HepG2 (cell line): ENCODE measurements at regions not wholly inside any gene's neighbourhood (a gene's known extent, or its start where the extent isn't known, plus 50 kb on each side); places are given as distances from the start of the nearest gene placed in this dataset.

Experiments
- ATAC-seq: fragments of 200-7000 bp; cut with Tn5 transposase; 3 replicates; pipeline ENCODE4 v1.9.1; 2020; ENCODE audit warnings: mild to moderate bottlenecking, moderate library complexity
- BruUV-seq: library from RNA; stranded (reverse); fragments of 400-500 nt; replicated peaks from 2 replicates; lab custom pipeline; 2021; lab: Mats Ljungman, UMichigan
- CTCF ChIA-PET: fragments of 300-600 bp; formaldehyde crosslinking; extraction: SDS; loops from one replicate; lab custom pipeline; 2021; ENCODE audit warnings: low total read pairs, inconsistent platforms, low intra/inter-chr PET ratio; lab: Yijun Ruan, JAX
- POLR2A ChIA-PET: fragments of 350-600 bp; sonication (Branson Sonifier 250); formaldehyde crosslinking; loops from one replicate; lab custom pipeline; 2020; ENCODE audit warnings: antibody characterized with exemption, inconsistent platforms; lab: Yijun Ruan, JAX
- DNase-seq: peaks from one replicate; pipeline ENCODE4 v3.0.0-alpha.2; 2015; ENCODE audit warnings: low spot score
- FAIRE-seq: peaks from 3 replicates; lab custom pipeline; 2011; peaks lifted over from hg19 to GRCh38; lab: Jason Lieb, UNC
- H2AFZ ChIP-seq: one replicate; pipeline ENCODE4 v1.6.1; 2011; ENCODE audit warnings: low read length, inconsistent platforms
- H3K27ac ChIP-seq: fragments of 300-600 bp; 3 replicates; pipeline ENCODE4 v1.8.0; 2011; ENCODE audit warnings: mixed run types, mild to moderate bottlenecking, mixed read lengths, low read length, inconsistent platforms; ENCODE audit not compliant: insufficient read depth; ENCODE audit errors: extremely low read length
- H3K27me3 ChIP-seq, 2 experiments: fragments of 200-600 bp in 1 of 2; 2 replicates in 1 of 2; 3 replicates in 1 of 2; pipeline versions ENCODE4 v1.6.0 to v1.8.0; 2011; ENCODE audit warnings: low read length in 2 of 2, mild to moderate bottlenecking in 2 of 2, moderate library complexity in 2 of 2, inconsistent platforms in 1 of 2; ENCODE audit not compliant: insufficient read depth in 2 of 2, control insufficient read depth in 1 of 2
- H3K36me3 ChIP-seq, 2 experiments: fragments of 200-600 bp in 1 of 2; replicated peaks in 1 of 2; 2 replicates in 1 of 2; 3 replicates in 1 of 2; pipeline versions ENCODE4 v1.5.1 to v1.8.0; 2011; ENCODE audit warnings: low read length in 2 of 2, inconsistent platforms in 1 of 2; ENCODE audit not compliant: insufficient read depth in 2 of 2, control insufficient read depth in 1 of 2
- H3K4me1 ChIP-seq: 2 replicates; pipeline ENCODE4 v1.5.1; 2012; ENCODE audit warnings: low read length, inconsistent platforms; ENCODE audit not compliant: insufficient read depth
- H3K4me2 ChIP-seq: 2 replicates; pipeline ENCODE4 v1.6.0; 2011; ENCODE audit warnings: low read depth, low read length, inconsistent platforms
- H3K4me3 ChIP-seq, 3 experiments: fragments of 200-600 bp in 1 of 3; sonication (generic), shearing (Covaris generic) in 1 of 3; replicated peaks in 1 of 3; 2 replicates each; pipeline ENCODE4 v1.5.1; 2011 to 2016; ENCODE audit warnings: low read length in 3 of 3, inconsistent platforms in 2 of 3, low read depth in 2 of 3, mild to moderate bottlenecking in 2 of 3, control low read depth in 1 of 3, mixed read lengths in 1 of 3; ENCODE audit not compliant: insufficient read depth in 1 of 3
- H3K79me2 ChIP-seq: one replicate; pipeline ENCODE4 v1.6.1; 2011; ENCODE audit warnings: low read length, inconsistent platforms; ENCODE audit not compliant: insufficient read depth
- H3K9ac ChIP-seq: 2 replicates; pipeline ENCODE4 v1.6.0; 2011; ENCODE audit warnings: mild to moderate bottlenecking, low read depth, low read length, inconsistent platforms; ENCODE audit not compliant: insufficient read depth
- H3K9me3 ChIP-seq: 2 replicates; pipeline ENCODE4 v1.5.1; 2012; ENCODE audit warnings: mild to moderate bottlenecking, low read length
- H4K20me1 ChIP-seq: 2 replicates; pipeline ENCODE4 v1.6.0; 2011; ENCODE audit warnings: inconsistent platforms, mild to moderate bottlenecking, low read length, moderate library complexity; ENCODE audit not compliant: insufficient read depth
- ARNTL ChIP-seq: sonication (generic); formaldehyde crosslinking; IDR thresholded peaks from 2 replicates; pipeline ENCODE4 v1.4.0; 2020; ENCODE audit warnings: mild to moderate bottlenecking, missing genetic modification reagents
- E2F1 ChIP-seq: sonication (generic); formaldehyde crosslinking; IDR thresholded peaks from 2 replicates; pipeline ENCODE4 v1.5.0; 2020; ENCODE audit warnings: missing genetic modification reagents
- HMGXB4 ChIP-seq, 2 experiments: sonication (generic) in 1 of 2; formaldehyde crosslinking in 1 of 2; IDR thresholded peaks; 2 replicates each; pipeline versions ENCODE4 v1.4.0 to v1.6.1; 2018 to 2020; ENCODE audit warnings: missing genetic modification reagents in 2 of 2, borderline replicate concordance in 1 of 2, low read depth in 1 of 2, mild to moderate bottlenecking in 1 of 2, missing biosample characterization in 1 of 2
- JDP2 ChIP-seq: sonication (generic); formaldehyde crosslinking; IDR thresholded peaks from 2 replicates; pipeline ENCODE4 v1.8.1; 2022; ENCODE audit warnings: missing genetic modification reagents, borderline replicate concordance
- LBX2 ChIP-seq: sonication (generic); formaldehyde crosslinking; IDR thresholded peaks from 2 replicates; pipeline ENCODE4 v1.5.0; 2020; ENCODE audit warnings: missing genetic modification reagents, mild to moderate bottlenecking, borderline replicate concordance
- ZBTB14 ChIP-seq: sonication (generic); formaldehyde crosslinking; IDR thresholded peaks from 2 replicates; pipeline ENCODE4 v1.4.0; 2020; ENCODE audit warnings: missing genetic modification reagents
- ZHX1 ChIP-seq: sonication (generic); formaldehyde crosslinking; IDR thresholded peaks from 2 replicates; pipeline ENCODE4 v1.8.1; 2022; ENCODE audit warnings: low read depth, mild to moderate bottlenecking, missing genetic modification reagents
- ZNF513 ChIP-seq: sonication (generic); formaldehyde crosslinking; conservative IDR thresholded peaks from 2 replicates; pipeline ENCODE4 v1.5.0; 2020; ENCODE audit warnings: missing genetic modification reagents
- ZNF879 ChIP-seq: sonication (generic); formaldehyde crosslinking; IDR thresholded peaks from 2 replicates; pipeline ENCODE4 v1.8.1; 2023; ENCODE audit warnings: missing genetic modification reagents
- WGBS: methylation state at CpG from one replicate; pipeline ENCODE4 v1.1.6; 2017; ENCODE audit warnings: low lambda C conversion rate; 5-methylcytosine and 5-hydroxymethylcytosine counted together
- in situ Hi-C: cut with HindIII; loops from 2 replicates; pipeline ENCODE4 v1.10.0; 2017; ENCODE audit warnings: low pct_unique_long_range_greater_than_20kb; ENCODE audit not compliant: extremely low pct_ligation_motif_present
- intact Hi-C: fragments of 100-400 bp; cut with micrococcal nuclease; formaldehyde crosslinking; loops from one replicate; pipeline ENCODE4 v1.10.0; 2022; ENCODE audit not compliant: unreplicated experiment

- TF ChIP-seq ZHX1 (CRISPR knock-in tag) (no peak), E2F1 (CRISPR knock-in tag) (no peak), ZBTB14 (CRISPR knock-in tag) (no peak), ARNTL (CRISPR knock-in tag) (no peak), LBX2 (CRISPR knock-in tag) (no peak)
- TF ChIP-seq, all 625 proteins: peak for 0
Observed at GRCh38 chr1:170332801-170333200, 187.0 kb downstream of the NTMT2 start (continued).

GRCh38 chr1:170337413-170337994 is 191.7 kb downstream of the NTMT2 start:
- no peaks in the 10 kb centered on the region for H3K36me3 ChIP-seq
- FAIRE-seq = no peak
- H3K27me3 ChIP-seq = no peaks in the 10 kb centered on the region
- no peaks in the 10 kb centered on the region for H3K9me3 ChIP-seq
- WGBS = 21% methylated on average over 6 of the region's 6 CpGs
- in situ Hi-C loops (no loop called here), intact Hi-C loops (no loop called here)
- no peak overlapping the region for H3K4me3 ChIP-seq
- H2AFZ ChIP-seq = no peak overlapping the region
- no peak overlapping the region for H3K27ac ChIP-seq
- H4K20me1 ChIP-seq = no peaks in the 10 kb centered on the region
- no peak overlapping the region for H3K4me2 ChIP-seq
- CTCF ChIA-PET = no interaction called here
- BruUV-seq = no TSS peak
- POLR2A ChIA-PET = no interaction called here
- no peak for ATAC-seq
- no peak overlapping the region for H3K9ac ChIP-seq
- DNase-seq = no peak
- no peaks in the 10 kb centered on the region for H3K4me1 ChIP-seq
- no peak for TF ChIP-seq ZNF513 (CRISPR knock-in tag)
- TF ChIP-seq JDP2 = no peak
- TF ChIP-seq HMGXB4 (CRISPR knock-in tag; IDR thresholded peaks at IDR 0.05; ENCODE audit: borderline replicate concordance in 1 of 2, low read depth in 1 of 2) = no peak
- TF ChIP-seq ZNF879 = no peak
- no peaks in the 10 kb centered on the region for H3K79me2 ChIP-seq
